ENCODE measurements at regions not wholly inside any gene's neighbourhood (a gene's known extent, or its start where the extent isn't known, plus 50 kb on each side); places are given as distances from the start of the nearest gene placed in this dataset.

- TF ChIP-seq CTCF (IDR thresholded peaks at IDR 0.05; ENCODE audit: insufficient read depth, low read length, poor library complexity, severe bottlenecking) (no peak), EZH2phosphoT487 (conservative IDR thresholded peaks at IDR 0.05; ENCODE audit: low read length) (no peak)
Observed at GRCh38 chr3:10574101-10574620, 68.8 kb upstream of the ATP2B2 start.

Data from SU-DHL-6 (cell line).